ENCODE measurements at regions not wholly inside any gene's neighbourhood (a gene's known extent, or its start where the extent isn't known, plus 50 kb on each side); places are given as distances from the start of the nearest gene placed in this dataset.

DNA sequence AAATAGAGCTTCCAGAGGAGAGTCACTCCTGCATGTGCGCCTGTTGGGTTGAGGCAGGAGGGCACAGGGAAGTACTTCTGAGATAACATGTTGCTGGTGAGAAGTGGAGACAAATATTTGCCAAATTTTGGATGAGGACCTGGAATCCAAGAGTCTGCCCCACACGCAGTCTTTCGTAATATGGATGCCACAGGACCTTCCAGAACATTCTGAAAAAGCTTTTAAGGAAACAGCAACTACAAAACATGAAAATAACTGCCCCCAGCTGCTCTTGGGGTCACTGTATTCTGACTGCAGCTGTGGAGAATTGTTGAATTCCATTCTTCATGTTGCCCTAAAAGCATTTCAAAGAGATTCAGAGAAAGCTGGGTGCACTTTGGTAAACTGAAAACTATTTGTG is 227.5 kb downstream of the C1D start:
- TF ChIP-seq, protein P1, sequence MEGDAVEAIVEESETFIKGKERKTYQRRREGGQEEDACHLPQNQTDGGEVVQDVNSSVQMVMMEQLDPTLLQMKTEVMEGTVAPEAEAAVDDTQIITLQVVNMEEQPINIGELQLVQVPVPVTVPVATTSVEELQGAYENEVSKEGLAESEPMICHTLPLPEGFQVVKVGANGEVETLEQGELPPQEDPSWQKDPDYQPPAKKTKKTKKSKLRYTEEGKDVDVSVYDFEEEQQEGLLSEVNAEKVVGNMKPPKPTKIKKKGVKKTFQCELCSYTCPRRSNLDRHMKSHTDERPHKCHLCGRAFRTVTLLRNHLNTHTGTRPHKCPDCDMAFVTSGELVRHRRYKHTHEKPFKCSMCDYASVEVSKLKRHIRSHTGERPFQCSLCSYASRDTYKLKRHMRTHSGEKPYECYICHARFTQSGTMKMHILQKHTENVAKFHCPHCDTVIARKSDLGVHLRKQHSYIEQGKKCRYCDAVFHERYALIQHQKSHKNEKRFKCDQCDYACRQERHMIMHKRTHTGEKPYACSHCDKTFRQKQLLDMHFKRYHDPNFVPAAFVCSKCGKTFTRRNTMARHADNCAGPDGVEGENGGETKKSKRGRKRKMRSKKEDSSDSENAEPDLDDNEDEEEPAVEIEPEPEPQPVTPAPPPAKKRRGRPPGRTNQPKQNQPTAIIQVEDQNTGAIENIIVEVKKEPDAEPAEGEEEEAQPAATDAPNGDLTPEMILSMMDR (IDR thresholded peaks at IDR 0.05; ENCODE audit: poor library complexity), result no peak
- TF ChIP-seq EZH2phosphoT487 (IDR thresholded peaks at IDR 0.05; ENCODE audit: low read depth, severe bottlenecking, unreplicated experiment) (no peak), EZH2 (IDR thresholded peaks at IDR 0.05; ENCODE audit: borderline replicate concordance) (no peak)

Data from hepatocyte (in vitro differentiated cells).